H1 (cell line): ENCODE measurements at regions not wholly inside any gene's neighbourhood (a gene's known extent, or its start where the extent isn't known, plus 50 kb on each side); places are given as distances from the start of the nearest gene placed in this dataset.

Experiments
- CHD7 ChIP-seq: fragments of 300-600 bp; sonication (generic); IDR thresholded peaks from 2 replicates; pipeline ENCODE4 v1.7.1; 2012; ENCODE audit warnings: low read length, moderate library complexity, mild to moderate bottlenecking, inconsistent platforms; ENCODE audit not compliant: insufficient replicate concordance
- CTCF ChIP-seq, 3 experiments: IDR thresholded peaks; 1 replicate in 2 of 3; 2 replicates in 1 of 3; pipeline versions ENCODE4 v1.5.1 to v1.6.1; 2011; ENCODE audit warnings: low read length in 3 of 3, mild to moderate bottlenecking in 3 of 3, inconsistent platforms in 2 of 3, low read depth in 1 of 3, moderate library complexity in 1 of 3; ENCODE audit not compliant: insufficient read depth in 1 of 3; ENCODE audit errors: control extremely low read depth in 1 of 3
- GABPA ChIP-seq: IDR thresholded peaks from 2 replicates; pipeline ENCODE4 v1.6.1; 2011; ENCODE audit warnings: mild to moderate bottlenecking, low read length, moderate library complexity, borderline replicate concordance; ENCODE audit not compliant: insufficient read depth
- PHF8 ChIP-seq: fragments of 200-600 bp; sonication (generic); conservative IDR thresholded peaks from 2 replicates; pipeline ENCODE4 v1.7.1; 2012; ENCODE audit warnings: low read depth, mild to moderate bottlenecking, inconsistent platforms, low read length, moderate library complexity
- POLR2A ChIP-seq, 2 experiments: IDR thresholded peaks; 1 replicate in 1 of 2; 2 replicates in 1 of 2; pipeline ENCODE4 v1.6.1; 2011; ENCODE audit warnings: low read depth in 2 of 2, low read length in 2 of 2, mild to moderate bottlenecking in 2 of 2; ENCODE audit errors: control extremely low read depth in 1 of 2
- ZNF274 ChIP-seq: IDR thresholded peaks from 2 replicates; pipeline ENCODE4 v1.7.0; 2012; ENCODE audit warnings: low read length, borderline replicate concordance; ENCODE audit errors: extremely low read depth

GRCh38 chr2:53567073-53567472 lies 200.5 kb upstream of the CHAC2 start:
- TF ChIP-seq POLR2A (IDR thresholded peaks at IDR 0.05; ENCODE audit: control extremely low read depth in 1 of 2, low read depth in 2 of 2, low read length in 2 of 2), result no peak
- TF ChIP-seq CTCF (IDR thresholded peaks at IDR 0.05; ENCODE audit: control extremely low read depth in 1 of 3, insufficient read depth in 1 of 3, low read depth in 1 of 3, low read length in 3 of 3), result no peak
- no peak for TF ChIP-seq PHF8
- no peak for TF ChIP-seq GABPA
- TF ChIP-seq CHD7, result no peak
- no peak for TF ChIP-seq ZNF274
